ENCODE measurements at regions not wholly inside any gene's neighbourhood (a gene's known extent, or its start where the extent isn't known, plus 50 kb on each side); places are given as distances from the start of the nearest gene placed in this dataset.

GRCh38 chr6:108768166-108768555 is 80.1 kb upstream of the ARMC2 start:
- H3K27ac ChIP-seq = no peak overlapping the region
- 75 to 82% methylated on average over 1 of the region's 1 CpG for WGBS, 2 donors

GRCh38 chr6:108768792-108769524 is 79.3 kb upstream of the ARMC2 start:
- intact Hi-C loops (cut with DNase I) = no loop called here
- Histone ChIP-seq H3K4me3 (no peak overlapping the region), H3K36me3 (no peaks in the 10 kb centered on the region), H3K27ac (no peak overlapping the region), H3K27me3 (no peaks in the 10 kb centered on the region), H3K9me3 (no peaks in the 10 kb centered on the region), H3K4me1 (no peaks in the 10 kb centered on the region)
- DNase-seq = no peak
- no peak for TF ChIP-seq POLR2A (IDR thresholded peaks at IDR 0.05)
- 84 to 92% methylated on average over 7 to 9 of the region's 10 CpGs for WGBS, 2 donors

More at GRCh38 chr6:108768166-108768555, 80.1 kb upstream of the ARMC2 start:
- no peaks in the 10 kb centered on the region for H3K36me3 ChIP-seq
- no peak for DNase-seq
- H3K9me3 ChIP-seq = no peaks in the 10 kb centered on the region
- H3K4me3 ChIP-seq = no peak overlapping the region
- intact Hi-C loops (cut with DNase I) = no loop called here
- H3K27me3 ChIP-seq = no peaks in the 10 kb centered on the region
- H3K4me1 ChIP-seq = no peaks in the 10 kb centered on the region
- TF ChIP-seq POLR2A (IDR thresholded peaks at IDR 0.05) = no peak
- no peak for TF ChIP-seq CTCF (IDR thresholded peaks at IDR 0.05)

GRCh38 chr6:108771421-108771820 is 76.8 kb upstream of the ARMC2 start:
- H3K27me3 ChIP-seq = no peaks in the 10 kb centered on the region
- H3K36me3 ChIP-seq = no peaks in the 10 kb centered on the region
- no peak overlapping the region for H3K27ac ChIP-seq
- no peak overlapping the region for H3K4me3 ChIP-seq
- H3K9me3 ChIP-seq = no peaks in the 10 kb centered on the region
- TF ChIP-seq CTCF (IDR thresholded peaks at IDR 0.05) (no peak), POLR2A (IDR thresholded peaks at IDR 0.05) (no peak)
- H3K4me1 ChIP-seq = no peaks in the 10 kb centered on the region
- 92 to 100% methylated on average over 1 of the region's 1 CpG for WGBS, 2 donors
- no peak for DNase-seq
- intact Hi-C loops (cut with DNase I) = no loop called here

- H3K27ac ChIP-seq = no peak overlapping the region
- no peaks in the 10 kb centered on the region for H3K36me3 ChIP-seq
- no peaks in the 10 kb centered on the region for H3K9me3 ChIP-seq
- no peak for DNase-seq
- H3K4me3 ChIP-seq = no peak overlapping the region
- H3K4me1 ChIP-seq = no peaks in the 10 kb centered on the region
- WGBS, 2 donors = 90 to 94% methylated on average over 3 of the region's 3 CpGs
- H3K27me3 ChIP-seq = no peaks in the 10 kb centered on the region
- intact Hi-C loops (cut with DNase I) = no loop called here
- no peak for TF ChIP-seq CTCF (IDR thresholded peaks at IDR 0.05)
- no peak for TF ChIP-seq POLR2A (IDR thresholded peaks at IDR 0.05)
These were observed 73.7 kb upstream of the ARMC2 start for GRCh38 chr6:108774555-108774954.

GRCh38 chr6:108777536-108777935 is 70.7 kb upstream of the ARMC2 start:
- no peak overlapping the region for H3K4me3 ChIP-seq
- no peaks in the 10 kb centered on the region for H3K36me3 ChIP-seq
- TF ChIP-seq CTCF (IDR thresholded peaks at IDR 0.05) = no peak
- no peak for TF ChIP-seq POLR2A (IDR thresholded peaks at IDR 0.05)
- intact Hi-C loops (cut with DNase I) = no loop called here
- DNase-seq = no peak
- 76 to 79% methylated on average over 5 of the region's 5 CpGs for WGBS, 2 donors
- H3K27ac ChIP-seq = no peak overlapping the region
- H3K27me3 ChIP-seq = no peaks in the 10 kb centered on the region
- no peaks in the 10 kb centered on the region for H3K9me3 ChIP-seq
- H3K4me1 ChIP-seq = peaks cover 0 to 13% (median 0%) of the 10 kb centered on the region in 3 donors

Data from esophagus squamous epithelium (tissue), 5 donors.